EL (cell line): ENCODE measurements at regions not wholly inside any gene's neighbourhood (a gene's known extent, or its start where the extent isn't known, plus 50 kb on each side); places are given as distances from the start of the nearest gene placed in this dataset.
A peak's percentile ranks its signal among the peaks of the same experiment; 100 is the strongest.
"Not testable (repeated sequence)": the region's sequence is repeated elsewhere in the genome, so short reads cannot be mapped to it uniquely, and the experiment has no call there.

Experiments used
- DNase-seq: peaks from one replicate; pipeline ENCODE4 v3.0.0-alpha.2; 2016

DNA sequence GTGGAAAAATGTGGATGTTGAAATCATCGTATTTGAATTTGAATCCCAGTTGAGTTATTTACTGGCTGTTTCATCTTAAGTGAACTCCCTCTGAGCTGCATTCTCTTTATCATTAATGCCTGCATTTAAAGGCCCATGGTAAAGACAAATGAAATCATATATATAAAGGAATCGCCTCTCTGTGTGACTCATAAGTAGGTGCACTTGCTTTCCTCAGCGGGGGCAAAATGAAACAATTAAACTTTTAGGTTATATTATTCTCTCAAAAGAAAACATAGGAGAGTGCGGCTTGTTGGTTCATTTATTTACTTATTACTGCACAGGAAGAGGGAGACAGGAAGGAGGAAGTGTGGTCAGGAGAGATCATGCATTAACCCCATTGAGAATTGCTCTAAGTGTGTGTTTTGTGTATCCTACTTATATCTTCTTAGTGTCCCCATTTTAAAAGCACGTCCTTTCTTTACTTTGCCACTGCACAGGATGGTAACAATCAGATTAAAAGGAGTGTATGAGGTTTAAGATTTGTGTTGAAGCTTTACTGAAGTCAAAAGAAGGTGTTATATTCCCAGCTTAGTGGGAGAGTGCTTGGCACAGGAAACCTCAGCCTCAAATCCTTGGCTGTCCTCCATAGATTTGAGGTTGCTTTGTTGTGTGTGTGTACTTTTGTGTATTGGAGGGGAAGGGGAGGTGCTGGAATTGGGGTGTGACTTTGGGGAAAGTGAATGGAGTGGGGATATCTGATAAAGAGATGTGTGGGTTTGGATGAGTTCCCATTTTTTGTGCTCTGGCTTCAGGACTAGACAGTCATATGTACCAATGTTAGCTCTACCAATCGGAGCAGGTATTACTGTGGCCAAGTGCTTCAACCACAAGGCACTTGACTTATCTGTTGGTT is 595.8 kb upstream of the NR2F2 start:
- DNase-seq, result no peak

DNA sequence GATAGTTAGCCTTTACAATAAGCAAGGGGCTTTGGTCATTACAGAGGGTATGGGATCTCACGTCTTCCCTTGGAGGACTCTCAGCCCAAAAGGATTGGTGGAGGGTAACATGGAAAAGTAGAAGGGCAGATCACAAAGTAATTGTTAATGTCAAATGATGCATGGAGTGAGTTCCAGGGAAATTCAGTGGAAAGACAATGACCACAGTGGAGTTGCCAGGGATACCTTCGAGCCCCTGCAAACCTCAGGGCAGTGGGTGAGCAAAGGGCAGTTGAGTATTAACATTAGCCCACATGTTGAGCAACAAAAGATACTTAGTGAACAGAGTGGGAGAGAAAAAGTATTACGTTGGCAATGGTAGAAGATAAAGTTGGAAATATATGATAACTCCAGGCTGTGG is 593.4 kb upstream of the NR2F2 start:
- DNase-seq, result no peak

- no peak for DNase-seq
These were observed 591.4 kb upstream of the NR2F2 start for GRCh38 chr15:95739131-95739530.

DNA sequence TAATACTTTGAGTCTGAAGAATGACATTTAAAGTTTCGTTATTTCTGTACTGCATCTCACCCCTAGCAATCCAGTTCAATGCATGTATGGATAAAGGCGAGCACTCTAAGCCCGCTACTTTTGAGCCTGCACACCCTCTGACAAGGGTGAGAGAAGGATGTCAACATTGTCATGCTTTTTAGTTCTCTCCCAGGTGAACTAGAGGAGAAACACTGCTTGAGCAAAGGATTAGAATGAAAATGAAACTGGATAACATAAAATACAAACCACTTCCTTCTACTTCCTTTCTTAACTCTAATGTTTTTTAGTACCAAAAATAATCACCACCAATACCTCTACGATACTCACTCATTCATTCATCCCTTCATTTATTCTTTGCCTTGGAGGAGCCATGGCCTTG is 588.7 kb upstream of the NR2F2 start:
- no peak for DNase-seq

DNA sequence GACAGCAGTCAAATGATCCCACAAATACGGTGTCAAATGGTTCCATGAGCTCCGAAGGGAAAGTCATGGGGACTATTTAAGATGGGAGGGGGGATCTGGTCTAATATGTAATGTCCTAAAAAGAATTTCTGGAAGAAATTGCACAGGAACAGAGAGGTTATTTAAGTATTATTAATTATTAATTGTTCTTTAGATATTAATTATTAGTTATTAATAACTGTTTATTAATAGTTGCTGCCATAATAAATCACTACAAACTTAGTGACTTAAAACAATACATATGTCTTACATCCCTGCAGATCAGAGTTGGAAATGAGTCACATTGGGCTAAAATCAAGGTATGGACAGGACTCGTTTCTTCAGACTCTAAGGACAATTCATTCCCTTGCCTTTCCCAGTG is 588.2 kb upstream of the NR2F2 start:
- DNase-seq, result no peak

GRCh38 chr15:95742836-95743235 is 587.7 kb upstream of the NR2F2 start:
- peak; percentile 4 for DNase-seq

DNA sequence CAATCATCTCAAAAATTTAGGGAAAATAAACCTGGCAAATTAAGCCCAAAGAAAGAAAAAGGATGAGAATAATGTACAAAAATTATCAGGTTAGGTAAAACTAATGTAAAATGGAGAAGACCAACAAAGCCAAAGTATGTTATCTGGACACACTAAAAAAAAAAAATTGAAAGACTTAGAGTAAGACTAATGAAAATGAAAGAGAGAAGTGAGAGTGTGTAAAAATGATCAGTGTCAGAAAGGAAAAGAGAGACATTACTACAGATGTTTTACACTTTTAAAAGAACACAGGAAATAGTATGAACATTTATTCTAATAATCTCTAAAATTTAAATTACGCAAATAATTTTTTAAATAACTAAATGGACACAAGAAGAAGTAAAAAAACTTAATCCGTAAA is 573.3 kb upstream of the NR2F2 start:
- no peak for DNase-seq

- no peak for DNase-seq
These were observed 572.0 kb upstream of the NR2F2 start for GRCh38 chr15:95758451-95758850.

DNA sequence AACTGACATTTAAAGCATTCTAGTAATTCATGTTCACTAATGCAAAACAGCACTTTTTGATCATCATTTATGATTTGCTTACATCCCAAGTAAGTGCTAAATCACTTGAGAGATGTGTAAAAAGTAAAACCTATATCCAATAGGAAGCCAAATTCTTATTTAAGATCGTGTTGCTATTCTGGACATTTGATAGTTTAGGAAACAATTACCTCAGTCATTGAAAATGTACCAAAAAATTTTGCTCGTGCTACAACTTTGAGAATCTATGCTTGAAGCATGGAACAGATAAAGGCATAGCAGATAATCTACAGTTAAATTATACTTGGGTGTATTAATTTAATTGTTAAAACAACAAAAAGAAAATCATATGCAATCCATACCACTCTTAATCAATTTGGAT is 571.6 kb upstream of the NR2F2 start:
- no peak for DNase-seq

DNA sequence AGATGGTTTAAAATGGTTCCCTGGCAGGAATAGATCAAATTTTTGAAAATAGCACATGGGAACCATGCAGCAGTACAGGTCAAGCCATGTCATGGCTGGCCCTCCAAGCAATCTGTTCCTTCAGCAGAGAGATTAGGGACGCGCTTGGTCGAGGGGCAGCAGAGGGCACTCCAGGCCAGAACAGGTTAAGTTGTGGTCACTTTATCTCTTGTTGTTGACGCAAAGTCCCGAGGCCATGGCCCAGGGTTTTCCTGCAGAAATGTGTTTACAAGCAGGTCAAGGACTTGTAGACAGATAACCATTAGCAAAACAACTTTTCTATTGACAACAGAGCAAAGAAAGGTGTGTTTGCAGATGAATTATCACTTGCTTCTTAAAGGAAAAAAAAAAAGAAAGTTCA is 570.0 kb upstream of the NR2F2 start:
- DNase-seq, result peak; percentile 10

GRCh38 chr15:95761501-95762165 is 568.9 kb upstream of the NR2F2 start:
- no peak for DNase-seq

DNA sequence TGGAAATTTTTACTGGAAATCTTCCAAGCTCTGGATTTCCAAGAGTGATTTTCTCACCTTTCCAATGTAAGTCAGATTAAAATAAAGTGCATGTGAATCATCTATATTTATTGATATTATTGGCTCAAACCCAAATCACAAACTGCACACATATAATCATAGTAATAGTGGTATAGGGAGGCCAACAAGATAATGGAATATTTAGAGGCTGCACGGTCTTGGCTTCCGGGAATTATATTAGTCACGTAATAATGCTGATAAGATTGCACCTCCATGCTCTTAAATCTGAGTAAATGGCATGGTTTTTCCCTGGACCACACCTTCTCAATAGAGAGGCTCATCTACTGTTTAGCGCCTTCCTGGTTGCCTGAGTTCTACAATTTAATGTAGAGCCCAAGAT is 567.1 kb upstream of the NR2F2 start:
- DNase-seq, result no peak

DNA sequence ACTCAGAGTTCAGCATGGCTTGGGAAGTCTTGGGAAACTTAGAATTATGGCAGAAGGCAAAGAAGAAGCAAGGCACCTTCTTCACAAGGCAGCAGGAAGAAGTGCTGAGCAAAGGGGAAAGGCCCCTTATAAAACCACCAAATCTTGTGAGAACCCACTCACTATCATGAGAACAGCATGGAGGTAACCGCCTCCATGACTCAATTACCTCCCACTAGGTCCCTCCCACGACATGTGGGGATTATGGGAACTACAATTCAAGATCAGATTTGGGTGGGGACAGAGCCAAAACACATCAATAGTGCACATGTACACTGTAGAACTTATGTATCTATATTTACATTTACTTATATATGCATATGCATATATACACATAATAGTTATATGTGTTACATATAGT is 565.3 kb upstream of the NR2F2 start:
- no peak for DNase-seq

GRCh38 chr15:95770196-95770595 is 560.3 kb upstream of the NR2F2 start:
- DNase-seq, result peak; percentile 65

- no peak for DNase-seq
These were observed 557.5 kb upstream of the NR2F2 start for GRCh38 chr15:95772982-95773381.

- no peak for DNase-seq
These were observed 546.0 kb upstream of the NR2F2 start for GRCh38 chr15:95784508-95784907.

DNA sequence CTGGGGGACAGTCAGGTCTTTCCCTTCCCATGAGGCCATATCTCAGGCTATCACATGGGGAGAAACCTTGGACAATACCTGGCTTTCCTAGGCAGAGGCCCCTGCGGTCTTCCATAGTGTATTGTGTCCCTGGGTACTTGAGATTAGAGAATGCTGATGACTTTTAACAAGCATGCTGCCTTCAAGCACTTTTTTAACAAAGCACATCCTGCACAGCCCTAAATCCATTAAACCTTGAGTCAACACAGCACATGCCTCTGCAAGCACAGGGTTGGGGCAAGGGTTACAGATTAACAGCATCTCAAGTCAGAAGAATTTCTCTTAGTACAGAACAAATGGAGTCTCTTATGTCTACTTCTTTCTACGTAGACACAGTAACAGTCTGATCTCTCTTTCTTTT is 545.2 kb upstream of the NR2F2 start:
- not testable (repeated sequence) for DNase-seq

DNA sequence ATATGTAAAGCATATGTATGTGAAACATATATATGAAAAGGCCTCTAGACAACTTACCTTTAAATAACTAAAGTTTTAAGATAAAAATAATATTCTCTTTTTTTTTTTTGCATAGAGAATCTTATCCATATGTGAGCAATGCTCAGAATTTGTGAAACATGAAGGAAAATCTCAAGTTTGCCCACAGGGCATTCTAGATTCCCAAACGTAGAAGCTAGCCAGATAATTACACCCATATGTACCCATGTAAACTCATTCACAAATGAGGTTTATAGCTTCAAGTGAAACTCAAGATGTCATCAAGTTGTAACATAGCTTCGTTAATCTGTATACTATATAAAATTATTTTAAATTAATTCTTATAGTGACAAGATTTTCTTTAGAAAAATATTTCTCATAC is 537.3 kb upstream of the NR2F2 start:
- DNase-seq, result peak; percentile 66

GRCh38 chr15:95795386-95795785 is 535.1 kb upstream of the NR2F2 start:
- DNase-seq, result peak; percentile 12

GRCh38 chr15:95799286-95800200 is 531.0 kb upstream of the NR2F2 start:
- peak; percentile 77 for DNase-seq

DNA sequence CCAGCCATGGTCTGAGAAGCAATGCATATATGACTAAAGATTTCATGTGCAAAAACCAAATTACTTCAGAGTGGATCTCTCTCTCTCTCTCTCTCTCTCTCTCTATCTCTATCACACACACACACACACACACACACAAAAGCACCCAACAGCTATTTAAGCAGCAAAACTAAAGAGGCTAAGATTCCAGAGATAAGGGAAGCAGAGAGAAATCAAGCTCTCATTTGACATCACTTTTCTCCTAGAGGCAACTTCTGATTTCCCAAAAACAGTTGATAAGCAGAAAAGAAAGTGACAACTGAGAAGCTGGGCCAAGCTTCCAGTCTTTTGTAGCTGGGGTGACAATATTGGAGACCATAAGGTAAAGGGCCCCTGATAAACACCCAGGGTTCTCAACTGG is 526.0 kb upstream of the NR2F2 start:
- DNase-seq, result no peak

DNA sequence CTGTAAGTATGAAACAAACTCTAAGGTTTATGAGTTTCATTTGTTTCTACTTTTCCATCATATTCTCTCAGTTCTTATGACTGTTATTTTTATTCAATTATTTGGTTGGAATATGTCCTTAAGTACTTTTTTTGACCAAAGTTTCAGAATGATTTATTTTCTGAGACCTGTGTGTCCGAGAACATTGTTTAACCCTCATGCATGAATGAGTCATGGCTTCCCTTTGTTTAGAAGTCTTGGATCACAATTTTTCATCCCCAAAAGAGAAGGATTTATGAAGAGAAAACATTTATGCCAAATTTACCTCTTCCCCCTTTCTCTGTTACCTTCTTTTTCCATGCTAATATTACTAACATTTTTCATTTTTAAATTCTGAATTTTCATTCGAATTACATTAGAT is 518.0 kb upstream of the NR2F2 start:
- peak; percentile 21 for DNase-seq

DNA sequence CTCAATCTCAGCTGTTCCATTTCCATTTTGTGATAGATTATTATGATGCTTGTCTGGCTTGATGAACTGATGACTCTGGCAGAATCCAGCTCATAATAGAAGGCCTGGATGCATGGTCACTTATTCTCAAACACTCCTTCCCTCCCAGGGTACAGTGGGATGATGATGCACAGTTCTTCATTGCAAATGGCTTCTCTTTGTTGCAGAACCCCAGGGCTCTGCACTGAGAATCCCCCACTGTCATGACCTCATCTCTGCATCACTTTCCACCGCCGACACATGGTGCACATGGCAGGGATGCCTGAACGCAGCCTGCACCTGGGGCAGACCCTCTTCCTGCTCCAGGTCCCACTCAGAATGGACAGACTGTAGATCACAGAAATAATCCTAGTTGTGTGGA is 515.6 kb upstream of the NR2F2 start:
- DNase-seq, result no peak
